GM19372 (cell line): ENCODE measurements at regions not wholly inside any gene's neighbourhood (a gene's known extent, or its start where the extent isn't known, plus 50 kb on each side); places are given as distances from the start of the nearest gene placed in this dataset.
"Not testable (repeated sequence)": the region's sequence is repeated elsewhere in the genome, so short reads cannot be mapped to it uniquely, and the experiment has no call there.

Experiments
- ATAC-seq: cut with Tn5 transposase; IDR thresholded peaks from one replicate; pipeline ENCODE4 v1.9.1; 2021; ENCODE audit warnings: mild to moderate bottlenecking, low read depth, moderate library complexity; ENCODE audit not compliant: unreplicated experiment

DNA sequence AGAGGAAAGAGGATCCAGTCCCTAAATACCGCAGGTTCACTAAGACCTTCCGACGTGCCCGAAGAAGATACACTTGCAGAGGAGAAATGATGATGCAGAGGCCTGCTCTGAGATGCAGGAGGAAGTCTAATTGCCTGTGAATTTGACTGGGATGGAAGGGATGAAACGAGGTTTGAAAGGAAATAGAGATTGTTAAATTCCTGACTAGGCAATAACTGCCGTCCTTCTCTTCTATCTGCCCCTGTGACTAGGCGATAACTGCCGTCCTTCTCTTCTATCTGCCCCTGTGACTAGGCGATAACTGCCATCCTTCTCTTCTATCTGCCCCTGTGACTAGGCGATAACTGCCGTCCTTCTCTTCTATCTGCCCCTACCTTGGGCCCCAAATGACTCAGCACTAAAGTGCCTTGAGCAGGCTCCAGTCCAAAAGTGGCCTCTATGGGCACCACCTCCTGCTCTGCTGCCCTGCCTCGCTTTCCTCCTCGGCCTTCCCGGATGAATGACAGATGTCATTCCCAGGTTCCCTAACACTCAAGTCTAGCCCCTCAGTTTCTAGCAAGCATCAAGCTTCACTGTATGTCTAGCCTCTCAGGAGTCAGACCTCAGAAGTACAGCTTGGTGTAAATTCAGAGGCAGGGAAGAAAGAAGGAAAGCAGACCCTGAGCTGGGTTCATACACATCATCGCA lies 189.1 kb downstream of the FOXD4L6 start:
- ATAC-seq: not testable (repeated sequence)

DNA sequence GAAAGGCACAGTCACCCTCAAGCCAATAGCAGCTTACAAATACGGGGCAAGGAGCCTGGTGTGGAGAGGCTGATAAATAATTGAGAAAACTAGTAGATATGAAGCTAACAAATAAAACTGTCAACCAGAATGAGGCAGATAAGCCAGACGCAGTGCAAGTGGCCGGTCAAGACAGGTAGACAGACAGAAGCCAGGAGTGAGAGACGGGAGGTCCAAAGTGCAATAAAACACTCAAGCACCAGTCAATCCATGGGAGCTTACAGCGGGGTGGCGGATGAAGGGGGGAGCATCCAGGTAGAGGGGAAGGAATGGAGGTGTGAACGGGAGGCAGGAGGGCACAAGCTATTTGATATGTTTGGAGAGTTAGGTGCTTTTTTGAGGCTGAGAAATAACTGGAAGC lies 193.1 kb downstream of the FOXD4L6 start:
- no peak for ATAC-seq

DNA sequence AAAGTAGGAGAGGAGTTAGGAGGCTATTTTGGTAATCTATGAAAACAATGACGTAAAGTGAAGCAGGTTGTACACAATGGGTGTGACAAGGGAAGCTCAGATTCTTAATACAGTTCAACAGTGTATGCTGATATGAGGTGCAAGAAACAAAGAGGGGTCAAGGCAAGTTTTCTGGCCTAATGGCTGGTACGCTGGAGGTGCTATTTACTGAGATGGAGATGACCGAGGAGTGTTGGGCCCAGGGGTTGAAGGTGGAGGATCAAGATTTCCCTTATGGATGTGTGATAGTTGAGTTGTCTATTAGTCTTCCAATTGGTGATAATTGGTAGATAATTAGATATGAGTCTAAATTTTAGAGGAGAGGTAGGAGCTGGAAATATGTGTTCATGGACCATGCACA lies 194.0 kb downstream of the FOXD4L6 start:
- ATAC-seq: not testable (repeated sequence)

DNA sequence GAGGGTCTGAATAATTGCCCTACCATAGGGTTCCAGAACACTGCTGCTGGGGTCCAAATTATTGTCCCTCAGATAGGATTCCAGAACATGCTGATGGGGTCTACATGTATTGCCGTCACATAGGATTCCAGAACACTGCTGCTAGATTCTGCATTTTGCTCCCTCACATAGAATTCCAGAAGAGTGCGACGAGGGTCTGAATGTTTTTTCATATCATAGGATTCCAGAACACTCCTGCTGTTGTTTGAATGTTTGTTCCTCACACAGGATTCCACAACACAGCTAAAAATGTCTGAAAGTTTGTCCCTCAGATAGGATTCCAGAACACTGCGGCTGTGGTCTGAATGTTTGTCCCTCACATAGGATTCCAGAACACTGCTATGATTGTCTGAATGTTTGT lies 198.1 kb downstream of the FOXD4L6 start:
- ATAC-seq: not testable (repeated sequence)

DNA sequence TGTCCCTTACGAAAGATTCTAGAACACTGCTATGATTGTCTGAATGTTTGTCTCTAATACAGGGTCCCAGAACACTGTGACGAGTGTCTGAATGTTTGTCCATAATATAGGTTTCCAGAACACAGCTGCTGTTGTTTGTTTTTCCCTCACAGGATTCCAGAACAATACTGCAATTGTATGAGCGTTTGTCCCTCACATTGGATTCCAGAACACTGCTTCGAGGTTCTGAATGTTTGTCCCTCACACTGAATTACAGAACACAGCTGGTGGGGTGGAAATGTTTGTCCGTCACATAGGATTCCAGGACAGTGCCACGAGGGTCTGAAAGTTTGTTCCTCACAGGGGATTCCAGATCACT lies 199.0 kb downstream of the FOXD4L6 start:
- not testable (repeated sequence) for ATAC-seq

DNA sequence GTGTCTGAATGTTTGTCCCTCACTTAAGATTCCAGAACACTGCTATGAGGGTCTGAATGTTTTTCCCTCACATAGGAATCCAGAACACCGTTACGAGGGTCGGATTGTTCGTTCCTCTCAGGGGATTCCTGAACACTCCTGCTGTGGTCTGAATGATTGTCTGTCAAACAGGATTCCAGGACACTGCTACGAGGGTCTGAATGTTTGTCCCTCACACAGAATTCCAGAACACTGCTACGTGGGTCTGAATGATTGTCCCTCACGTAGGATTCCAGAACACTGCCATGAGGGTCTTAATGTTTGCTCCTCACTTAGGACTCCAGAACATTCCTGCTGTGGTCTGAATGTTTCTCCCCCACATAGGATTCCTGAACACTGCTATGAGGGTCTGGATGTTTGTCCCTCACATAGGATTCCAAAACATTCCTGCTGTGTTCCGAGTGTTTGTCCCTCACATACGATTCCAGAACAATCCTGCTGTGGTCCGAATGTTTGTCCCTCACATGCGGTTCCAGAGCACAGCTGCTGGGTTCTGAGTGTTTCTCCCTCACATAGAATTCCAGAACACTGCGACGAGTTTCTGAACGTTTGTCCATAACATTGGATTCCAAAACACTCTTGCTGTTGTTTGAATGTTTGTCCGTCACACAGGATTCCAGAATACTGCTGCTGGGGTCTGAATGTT lies 199.5 kb downstream of the FOXD4L6 start:
- no peak for ATAC-seq

DNA sequence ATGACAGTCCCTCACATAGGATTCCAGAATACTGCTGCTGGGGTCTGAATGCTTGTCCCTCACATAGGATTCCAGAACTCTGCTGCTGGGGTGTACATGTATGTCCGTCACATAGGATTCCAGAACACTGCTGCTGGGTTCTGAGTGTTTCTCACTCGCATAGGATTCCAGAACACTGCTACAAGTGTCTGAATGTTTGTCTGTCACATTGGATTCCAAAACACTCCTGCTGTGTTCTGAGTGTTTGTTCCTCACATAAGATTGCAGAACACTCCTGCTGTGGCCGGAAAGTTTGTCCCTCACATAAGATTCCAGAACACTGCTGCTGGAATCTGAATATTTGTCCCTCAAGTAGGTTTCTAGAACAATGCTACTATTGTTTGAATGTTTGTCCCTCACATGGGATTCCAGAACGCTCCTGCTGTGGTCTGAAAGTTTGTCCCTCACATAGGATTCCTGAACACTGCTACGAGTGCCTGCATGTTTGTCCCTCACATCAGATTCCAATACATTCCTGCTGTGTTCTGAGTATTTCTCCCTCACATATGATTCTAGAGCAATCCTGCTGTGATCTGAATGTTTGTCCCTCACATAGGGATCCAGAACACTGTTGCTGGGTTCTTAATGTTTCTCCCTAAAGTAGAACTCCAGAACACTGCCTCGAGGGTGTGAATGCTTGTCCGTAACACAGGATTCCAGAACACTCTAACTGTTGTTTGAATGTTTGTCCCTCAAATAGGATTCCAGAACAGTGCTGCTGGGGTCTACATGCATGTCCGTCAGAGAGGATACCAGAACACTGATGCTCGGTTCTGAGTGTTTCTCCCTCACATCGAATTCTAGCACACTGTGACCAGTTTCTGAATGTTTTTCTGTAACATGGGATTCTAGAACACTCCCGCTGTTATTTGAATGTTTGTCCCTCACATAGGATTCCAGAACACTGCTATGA lies 200.4 kb downstream of the FOXD4L6 start:
- ATAC-seq: no peak

DNA sequence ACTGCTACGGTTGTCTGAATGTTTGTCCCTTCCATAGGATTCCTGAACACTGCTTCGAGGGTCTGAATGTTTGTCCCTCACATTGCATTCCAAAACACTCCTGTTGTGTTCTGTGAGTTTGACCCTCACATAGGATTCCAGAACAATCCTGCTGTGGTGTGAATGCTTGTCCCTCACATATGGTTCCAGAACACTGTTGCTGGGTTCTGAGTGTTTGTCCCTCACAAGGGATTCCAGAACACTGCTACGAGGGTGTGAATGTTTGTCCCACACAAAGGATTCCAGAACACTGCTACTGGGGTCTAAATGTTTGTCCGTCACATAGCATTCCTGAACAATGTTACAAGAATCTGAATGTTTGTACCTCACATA lies 201.2 kb downstream of the FOXD4L6 start:
- no peak for ATAC-seq

DNA sequence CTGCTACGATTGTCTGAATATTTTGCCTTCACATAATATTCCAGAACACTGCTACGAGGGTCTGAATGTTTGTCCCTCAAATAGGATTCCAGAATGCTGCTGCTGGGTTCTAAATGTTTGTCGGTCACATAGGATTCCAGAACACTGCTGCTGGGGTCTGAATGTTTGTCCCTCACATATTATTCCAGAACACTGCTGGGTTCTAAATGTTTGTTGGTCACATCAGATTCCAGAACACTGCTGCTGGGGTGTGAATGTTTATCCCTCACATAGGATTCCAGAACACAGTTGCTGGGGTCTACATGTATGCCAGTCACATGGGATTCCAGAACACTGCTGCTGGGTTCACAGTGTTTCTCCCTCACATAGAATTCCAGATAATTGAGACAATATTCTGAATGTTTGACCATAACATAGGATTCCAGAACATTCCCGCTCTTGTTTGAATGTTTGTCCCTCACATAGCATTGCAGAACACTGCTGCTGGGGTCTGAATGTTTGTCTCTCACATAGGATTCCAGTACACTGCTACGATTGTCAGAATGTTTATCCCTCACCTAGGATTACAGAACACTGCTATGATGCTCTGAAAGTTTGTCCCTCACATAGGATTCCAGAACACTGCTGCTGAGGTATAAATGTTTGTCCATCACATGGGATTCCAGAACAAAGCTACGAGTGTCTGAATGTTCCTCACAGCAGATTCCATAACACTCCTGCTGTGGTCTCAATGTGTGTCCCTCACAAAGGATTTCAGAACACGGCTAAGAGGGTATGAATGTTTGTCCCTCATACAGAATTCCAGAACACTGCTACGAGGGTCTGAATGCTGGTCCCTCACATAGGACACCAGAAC lies 201.8 kb downstream of the FOXD4L6 start:
- ATAC-seq: no peak

DNA sequence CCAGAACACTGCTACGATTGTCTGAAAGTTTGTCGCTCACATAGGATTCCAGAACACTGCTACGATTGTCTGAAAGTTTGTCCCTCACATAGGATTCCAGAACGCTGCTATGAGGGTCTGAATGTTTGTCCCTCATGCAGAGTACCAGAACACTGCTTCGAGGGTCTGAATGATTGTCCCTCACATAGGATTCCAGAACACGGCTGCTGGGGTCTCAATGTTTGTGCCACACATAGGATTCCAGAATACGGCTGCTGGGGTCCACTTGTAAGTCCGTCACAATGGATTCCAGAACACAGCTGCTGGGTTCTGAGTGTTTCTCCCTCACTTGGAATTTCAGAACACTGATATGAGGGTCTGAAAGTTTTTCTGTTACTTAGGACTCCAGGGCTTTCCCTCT lies 203.3 kb downstream of the FOXD4L6 start:
- ATAC-seq: no peak

DNA sequence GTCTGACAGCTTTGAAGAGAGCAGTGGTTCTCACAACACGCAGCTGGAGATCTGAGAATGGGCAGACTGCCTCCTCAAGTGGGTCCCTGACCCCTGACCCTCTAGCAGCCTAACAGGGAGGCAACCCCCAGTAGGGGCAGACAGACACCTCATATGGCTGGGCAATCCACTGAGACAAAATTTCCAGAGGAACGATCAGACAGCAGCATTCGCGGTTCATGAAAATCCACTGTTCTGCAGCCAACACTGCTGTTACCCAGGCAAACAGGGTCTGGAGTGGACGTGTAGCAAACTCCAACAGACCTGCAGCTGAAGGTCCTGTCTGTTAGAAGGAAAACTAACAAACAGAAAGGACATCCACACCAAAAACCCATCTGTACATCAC lies 212.1 kb downstream of the FOXD4L6 start:
- ATAC-seq: not testable (repeated sequence)

DNA sequence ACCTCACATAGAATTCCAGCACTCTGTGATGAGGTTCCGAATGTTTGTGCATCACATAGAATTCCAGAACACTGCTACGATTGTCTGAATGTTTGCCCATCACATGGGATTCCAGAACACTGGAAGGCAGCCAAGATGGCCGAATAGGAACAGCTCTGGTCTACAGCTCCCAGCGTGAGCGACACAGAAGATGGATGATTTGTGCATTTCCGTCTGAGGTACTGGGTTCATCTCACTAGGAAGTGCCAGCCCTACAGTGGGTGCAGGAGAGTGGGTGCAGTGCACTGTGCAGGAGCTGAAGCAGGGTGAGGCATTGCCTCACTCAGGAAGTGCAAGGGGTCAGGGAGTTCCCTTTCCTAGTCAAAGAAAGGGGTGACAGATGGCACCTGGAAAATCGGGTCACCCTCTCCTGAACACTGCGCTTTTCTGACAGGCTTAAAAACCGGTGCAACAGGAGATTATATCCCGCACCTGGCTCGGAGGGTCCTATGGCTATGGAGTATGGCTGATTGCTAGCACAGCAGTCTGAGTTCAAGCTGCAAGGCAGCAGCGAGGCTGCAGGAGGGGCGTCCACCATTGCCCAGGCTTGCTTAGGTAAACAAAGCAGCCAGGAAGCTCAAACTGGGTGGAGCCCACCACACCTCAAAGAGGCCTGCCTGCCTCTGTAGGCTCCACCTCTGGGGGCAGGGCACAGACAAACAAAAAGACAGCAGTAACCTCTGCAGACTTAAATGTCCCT lies 212.7 kb downstream of the FOXD4L6 start:
- ATAC-seq: not testable (repeated sequence)

DNA sequence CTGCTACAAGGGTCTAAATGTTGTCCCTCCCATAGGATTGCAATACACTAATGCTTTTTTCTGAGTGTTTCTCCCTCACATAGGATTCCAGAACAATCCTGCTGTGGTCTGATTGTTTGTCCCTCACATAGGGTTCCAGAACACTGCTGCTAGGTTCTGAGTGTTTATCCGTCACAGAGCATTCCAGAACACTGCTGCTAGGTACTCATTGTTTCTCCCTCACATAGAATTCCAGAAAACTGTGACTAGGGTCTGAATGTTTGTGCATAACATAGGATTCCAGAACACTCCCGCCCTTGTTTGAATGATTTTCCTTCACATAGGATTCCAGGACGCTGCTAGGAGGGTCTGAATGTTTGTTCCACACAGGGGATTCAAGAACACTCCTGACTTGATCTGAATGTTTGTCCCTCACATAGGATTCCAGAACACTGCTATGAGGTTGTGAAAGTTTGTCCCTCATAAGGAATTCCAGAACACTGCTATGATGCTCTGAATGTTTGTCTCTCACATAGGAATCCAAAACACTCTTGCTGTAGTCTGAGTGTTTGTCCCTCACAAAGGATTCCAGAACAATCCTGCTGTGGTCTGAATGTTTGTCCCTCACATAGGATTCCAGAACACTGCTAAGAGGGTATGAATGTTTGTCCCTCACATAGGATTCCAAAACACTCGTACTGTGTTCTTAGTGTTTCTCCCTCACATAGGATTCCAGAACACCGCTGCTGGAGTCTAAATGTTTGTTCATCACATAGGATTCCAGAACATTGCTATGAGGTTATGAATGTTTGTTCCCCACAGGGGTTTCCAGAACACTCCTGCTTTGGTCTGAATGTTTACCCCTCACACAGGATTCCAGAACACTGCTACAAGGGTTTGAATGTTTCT lies 213.5 kb downstream of the FOXD4L6 start:
- ATAC-seq: no peak

DNA sequence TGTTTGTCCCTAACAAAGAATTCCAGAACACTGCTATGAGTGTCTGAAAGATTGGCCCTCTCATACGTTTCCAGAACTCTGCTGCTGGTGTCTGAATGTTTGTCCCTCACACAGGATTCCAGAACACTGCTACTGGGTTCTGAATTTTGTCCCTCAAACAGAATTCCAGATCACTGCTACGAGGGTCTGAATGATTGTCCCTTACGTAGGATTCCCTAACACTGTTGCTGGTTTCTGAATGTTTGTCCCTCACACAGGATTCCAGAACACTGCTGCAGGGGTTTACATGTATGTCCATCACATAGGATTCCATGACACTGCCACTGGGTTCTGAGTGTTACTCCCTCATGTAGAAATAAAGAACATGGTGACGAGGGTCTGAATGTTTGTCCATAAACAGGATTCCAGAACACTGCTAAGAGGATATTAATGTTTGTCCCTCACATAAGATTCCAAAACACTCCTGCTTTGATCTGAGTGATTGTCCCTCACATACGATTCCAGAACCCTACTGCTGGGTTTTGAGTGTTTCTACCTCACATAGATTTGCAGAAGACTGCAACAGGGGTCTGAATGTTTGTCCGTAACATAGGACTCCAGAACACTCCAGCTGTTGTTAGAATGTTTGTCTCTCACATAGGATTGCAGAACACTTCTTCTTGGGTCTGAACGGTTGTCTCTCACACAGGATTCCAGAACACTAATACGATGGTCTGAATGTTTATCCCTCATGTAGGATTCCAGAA lies 214.4 kb downstream of the FOXD4L6 start:
- ATAC-seq: no peak

DNA sequence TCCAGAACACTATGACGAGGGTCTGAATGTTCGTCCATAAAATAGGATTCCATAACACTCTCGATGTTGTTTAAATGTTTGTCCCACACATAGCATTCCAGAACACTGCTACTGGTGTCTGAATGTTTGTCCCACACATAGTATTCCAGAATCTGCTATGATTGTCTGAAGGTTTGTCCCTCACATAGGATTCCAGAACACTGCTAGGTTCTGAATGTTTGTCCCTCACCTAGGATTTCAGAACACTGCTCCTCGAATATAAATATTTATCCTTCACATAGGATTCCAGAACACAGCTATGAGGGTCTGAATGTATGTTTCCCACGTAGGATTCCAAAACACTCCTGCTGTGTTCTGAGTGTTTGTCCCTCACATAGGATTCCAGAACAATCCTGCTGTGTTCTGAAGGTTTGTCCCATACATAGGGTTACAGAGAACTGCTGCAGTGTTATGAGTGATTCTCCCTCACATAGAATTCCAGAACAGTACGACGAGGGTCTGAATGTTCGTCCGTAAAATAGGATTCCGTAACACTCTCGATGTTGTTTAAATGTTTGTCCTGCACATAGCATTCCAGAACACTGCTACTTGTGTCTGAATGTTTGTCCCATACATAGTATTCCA lies 215.3 kb downstream of the FOXD4L6 start:
- ATAC-seq: no peak

DNA sequence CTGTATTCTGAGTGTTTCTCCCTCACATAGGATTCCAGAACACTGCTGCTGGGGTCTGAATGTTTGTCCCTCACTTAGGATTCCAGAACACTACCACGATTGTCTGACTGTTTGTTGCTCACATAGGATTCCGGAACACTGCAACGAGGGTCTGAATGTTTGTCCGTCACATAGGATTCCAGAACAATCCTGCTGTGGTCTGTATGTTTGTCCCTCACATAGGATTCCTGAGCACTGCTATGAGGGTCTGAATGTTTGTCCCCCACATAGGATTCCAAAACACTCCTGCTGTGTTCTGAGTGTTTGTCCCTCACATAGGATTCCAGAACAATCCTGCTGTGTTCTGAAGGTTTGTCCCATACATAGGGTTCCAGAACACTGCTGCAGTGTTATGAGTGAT lies 215.8 kb downstream of the FOXD4L6 start:
- not testable (repeated sequence) for ATAC-seq

DNA sequence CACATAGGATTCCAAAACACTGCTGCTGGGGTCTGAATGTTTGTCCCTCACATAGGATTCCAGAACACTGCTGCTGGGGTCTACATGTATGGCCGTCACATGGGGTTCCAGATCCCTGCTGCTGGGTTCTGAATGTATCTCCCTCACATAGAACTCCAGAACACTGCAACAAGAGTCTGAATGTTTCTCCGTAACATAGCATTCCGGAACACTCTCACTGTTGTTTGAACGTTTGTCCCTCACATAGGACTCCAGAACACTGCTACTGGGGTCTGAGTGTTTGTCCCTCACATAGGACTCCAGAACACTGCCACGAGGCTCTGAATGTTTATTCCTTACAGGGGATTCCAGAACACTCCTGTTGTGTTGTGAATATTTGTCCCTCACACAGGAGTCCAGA lies 216.8 kb downstream of the FOXD4L6 start:
- no peak for ATAC-seq

DNA sequence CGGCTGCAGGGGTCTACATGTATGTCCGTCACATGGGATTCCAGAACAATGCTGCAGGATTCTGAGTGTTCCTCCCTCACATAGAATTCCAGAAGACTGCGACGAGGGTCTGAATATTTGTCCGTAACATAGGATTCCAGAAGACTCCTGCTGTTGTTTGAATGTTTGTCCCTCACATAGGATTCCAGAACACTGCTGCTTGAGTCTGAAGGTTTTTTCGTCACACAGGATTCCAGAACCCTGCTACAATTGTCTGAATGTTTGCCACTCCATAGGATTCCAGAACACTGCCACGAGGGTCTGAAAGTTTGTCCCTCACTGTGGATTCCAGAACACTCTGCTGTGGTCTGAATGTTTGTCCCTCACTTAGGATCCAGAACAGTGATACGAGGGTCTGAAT lies 217.5 kb downstream of the FOXD4L6 start:
- not testable (repeated sequence) for ATAC-seq
